ENCODE measurements at regions not wholly inside any gene's neighbourhood (a gene's known extent, or its start where the extent isn't known, plus 50 kb on each side); places are given as distances from the start of the nearest gene placed in this dataset.
"Not testable (repeated sequence)": the region's sequence is repeated elsewhere in the genome, so short reads cannot be mapped to it uniquely, and the experiment has no call there.

GRCh38 chr18:27520401-27520800, 335.3 kb upstream of the CHST9 start:
- no peaks in the 10 kb centered on the region for H3K9me3 ChIP-seq (ENCODE audit: control insufficient read depth in 4 of 4, insufficient read depth in 3 of 4, low read length in 3 of 4)
- no peak for DNase-seq
- no peak for TF ChIP-seq CTCF (IDR thresholded peaks at IDR 0.05; ENCODE audit: control extremely low read depth, extremely low read depth)
- no peak overlapping the region for H3K27ac ChIP-seq (ENCODE audit: low read depth in 1 of 2, low read length in 1 of 2)
- no peaks in the 10 kb centered on the region for H3K27me3 ChIP-seq (ENCODE audit: control insufficient read depth in 3 of 3, insufficient read depth in 3 of 3, low read length in 2 of 3)
- no peaks in the 10 kb centered on the region for H3K36me3 ChIP-seq (ENCODE audit: control insufficient read depth in 4 of 4, insufficient read depth in 4 of 4, low read length in 4 of 4)
- H3K4me1 ChIP-seq (ENCODE audit: control insufficient read depth in 5 of 5, insufficient read depth in 5 of 5, low read length in 5 of 5), result peaks cover 0 to 2% (median 0%) of the 10 kb centered on the region in 5 donors
- WGBS, 2 donors, result 73 to 88% methylated on average over 2 of the region's 2 CpGs
- H3K4me3 ChIP-seq, result no peak overlapping the region
- H3K9ac ChIP-seq (ENCODE audit: insufficient read depth in 1 of 2, low read length in 2 of 2), result no peak overlapping the region
- no peak for ATAC-seq (ENCODE audit: insufficient read depth, low FRiP score)

- DNase-seq; H3K9ac ChIP-seq (ENCODE audit: insufficient read depth in 1 of 2, low read length in 2 of 2); H3K36me3 ChIP-seq (ENCODE audit: control insufficient read depth in 4 of 4, insufficient read depth in 4 of 4, low read length in 4 of 4); H3K27me3 ChIP-seq (ENCODE audit: control insufficient read depth in 3 of 3, insufficient read depth in 3 of 3, low read length in 2 of 3); H3K9me3 ChIP-seq (ENCODE audit: control insufficient read depth in 4 of 4, insufficient read depth in 3 of 4, low read length in 3 of 4); H3K4me1 ChIP-seq (ENCODE audit: control insufficient read depth in 5 of 5, insufficient read depth in 5 of 5, low read length in 5 of 5); H3K4me3 ChIP-seq; ATAC-seq (ENCODE audit: insufficient read depth, low FRiP score); H3K27ac ChIP-seq (ENCODE audit: low read depth in 1 of 2, low read length in 1 of 2): not testable (repeated sequence)
- 86 to 87% methylated on average over 21 of the region's 21 CpGs for WGBS, 2 donors
Observed at GRCh38 chr18:27510036-27510633, 325.0 kb upstream of the CHST9 start.

DNA sequence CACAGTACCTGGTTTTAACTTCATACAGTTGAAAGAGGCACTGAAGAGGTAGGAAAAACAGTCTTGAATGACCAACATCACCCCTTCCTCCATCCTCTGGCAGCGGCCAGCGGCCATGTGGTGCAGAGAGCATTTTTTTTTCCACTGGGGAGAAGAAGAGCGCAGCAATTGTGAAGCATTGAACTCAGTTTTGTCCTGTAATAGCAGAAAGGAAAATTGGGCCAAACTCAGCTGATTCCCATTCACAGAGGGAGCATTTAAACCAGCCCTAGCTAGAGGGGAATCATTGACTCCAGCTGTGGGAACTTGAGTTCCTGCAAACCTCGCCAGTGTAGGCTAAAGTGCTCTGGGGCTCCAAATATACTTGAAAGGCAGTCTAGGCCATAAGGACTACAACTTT, 316.6 kb upstream of the CHST9 start:
- no peak overlapping the region for H3K27ac ChIP-seq (ENCODE audit: low read depth in 1 of 2, low read length in 1 of 2)
- H3K4me1 ChIP-seq (ENCODE audit: control insufficient read depth in 5 of 5, insufficient read depth in 5 of 5, low read length in 5 of 5), result no peaks in the 10 kb centered on the region
- no peak overlapping the region for H3K4me3 ChIP-seq
- H3K36me3 ChIP-seq (ENCODE audit: control insufficient read depth in 4 of 4, insufficient read depth in 4 of 4, low read length in 4 of 4), result no peaks in the 10 kb centered on the region
- no peaks in the 10 kb centered on the region for H3K27me3 ChIP-seq (ENCODE audit: control insufficient read depth in 3 of 3, insufficient read depth in 3 of 3, low read length in 2 of 3)
- ATAC-seq (ENCODE audit: insufficient read depth, low FRiP score), result no peak
- H3K9me3 ChIP-seq (ENCODE audit: control insufficient read depth in 4 of 4, insufficient read depth in 3 of 4, low read length in 3 of 4), result peaks cover 0 to 8% (median 1%) of the 10 kb centered on the region in 4 donors
- no peak for TF ChIP-seq CTCF (IDR thresholded peaks at IDR 0.05; ENCODE audit: control extremely low read depth, extremely low read depth)
- WGBS, 2 donors, result 85 to 89% methylated on average over 4 of the region's 4 CpGs
- DNase-seq, result no peak
- no peak overlapping the region for H3K9ac ChIP-seq (ENCODE audit: insufficient read depth in 1 of 2, low read length in 2 of 2)

DNA sequence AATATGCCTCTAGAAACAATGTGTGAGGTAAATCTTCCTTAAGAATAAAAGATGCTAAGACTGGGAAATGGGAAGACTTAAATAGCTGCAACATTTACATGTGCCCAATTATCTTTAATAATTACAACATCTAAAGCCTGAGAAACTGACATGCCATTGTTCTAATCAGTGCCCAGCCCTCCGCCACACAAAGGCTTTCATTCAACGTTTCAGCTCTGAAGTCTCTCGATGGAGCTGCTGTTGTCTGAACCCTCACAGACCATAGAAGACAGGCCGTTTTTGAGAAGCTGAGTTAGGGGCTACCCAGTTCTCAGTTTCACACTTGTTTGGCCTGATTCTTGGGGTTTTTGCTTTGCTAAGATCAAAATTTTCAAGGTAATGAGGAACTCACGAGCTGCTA, 315.4 kb upstream of the CHST9 start:
- 63 to 77% methylated on average over 5 of the region's 5 CpGs for WGBS, 2 donors
- H3K4me3 ChIP-seq, result no peak overlapping the region
- no peak for DNase-seq
- H3K27me3 ChIP-seq (ENCODE audit: control insufficient read depth in 3 of 3, insufficient read depth in 3 of 3, low read length in 2 of 3), result no peaks in the 10 kb centered on the region
- no peak for ATAC-seq (ENCODE audit: insufficient read depth, low FRiP score)
- no peaks in the 10 kb centered on the region for H3K4me1 ChIP-seq (ENCODE audit: control insufficient read depth in 5 of 5, insufficient read depth in 5 of 5, low read length in 5 of 5)
- H3K9ac ChIP-seq (ENCODE audit: insufficient read depth in 1 of 2, low read length in 2 of 2), result no peak overlapping the region
- no peak for TF ChIP-seq CTCF (IDR thresholded peaks at IDR 0.05; ENCODE audit: control extremely low read depth, extremely low read depth)
- H3K27ac ChIP-seq (ENCODE audit: low read depth in 1 of 2, low read length in 1 of 2), result no peak overlapping the region
- H3K9me3 ChIP-seq (ENCODE audit: control insufficient read depth in 4 of 4, insufficient read depth in 3 of 4, low read length in 3 of 4), result peaks cover 0 to 8% (median 1%) of the 10 kb centered on the region in 4 donors
- H3K36me3 ChIP-seq (ENCODE audit: control insufficient read depth in 4 of 4, insufficient read depth in 4 of 4, low read length in 4 of 4), result no peaks in the 10 kb centered on the region

Data from lung (tissue), 11 donors.